Neural progenitor cell (in vitro differentiated cells): ENCODE measurements at regions not wholly inside any gene's neighbourhood (a gene's known extent, or its start where the extent isn't known, plus 50 kb on each side); places are given as distances from the start of the nearest gene placed in this dataset.

Experiments used
- EZH2 ChIP-seq: fragments of 200-600 bp; sonication (generic); IDR thresholded peaks from 2 replicates; pipeline ENCODE4 v1.6.1; 2017; ENCODE audit warnings: antibody characterized with exemption, mild to moderate bottlenecking, moderate library complexity
- EZH2phosphoT487 ChIP-seq: fragments of 200-600 bp; sonication (generic); IDR thresholded peaks from 2 replicates; pipeline ENCODE4 v1.6.1; 2017; ENCODE audit warnings: antibody characterized with exemption
- TF ChIP-seq, protein P1 (sequence below): fragments of 200-600 bp; sonication (generic); IDR thresholded peaks from 2 replicates; pipeline ENCODE4 v1.5.1; 2017; ENCODE audit warnings: antibody characterized with exemption, mild to moderate bottlenecking

DNA sequence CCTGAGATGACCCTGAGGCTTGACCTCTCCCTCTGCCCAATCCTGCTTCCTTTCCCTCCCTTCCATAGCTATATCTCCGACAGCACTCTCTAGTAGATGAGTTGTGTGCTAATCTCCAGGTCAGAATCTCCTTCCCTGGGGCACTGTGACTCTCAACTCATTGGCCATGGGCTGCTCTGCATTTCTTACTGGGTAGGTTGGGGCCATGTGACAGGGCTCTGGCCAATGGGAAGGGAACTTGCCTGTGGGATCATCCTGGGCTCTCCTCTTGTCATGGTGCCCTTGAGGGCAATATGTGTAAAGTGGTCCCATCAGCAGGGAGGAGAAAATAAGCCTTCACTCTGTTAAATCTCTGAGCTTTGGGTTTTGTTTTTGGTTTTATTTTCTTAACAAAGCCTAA, 80.1 kb upstream of the ANKRD1 start:
- TF ChIP-seq, protein P1, sequence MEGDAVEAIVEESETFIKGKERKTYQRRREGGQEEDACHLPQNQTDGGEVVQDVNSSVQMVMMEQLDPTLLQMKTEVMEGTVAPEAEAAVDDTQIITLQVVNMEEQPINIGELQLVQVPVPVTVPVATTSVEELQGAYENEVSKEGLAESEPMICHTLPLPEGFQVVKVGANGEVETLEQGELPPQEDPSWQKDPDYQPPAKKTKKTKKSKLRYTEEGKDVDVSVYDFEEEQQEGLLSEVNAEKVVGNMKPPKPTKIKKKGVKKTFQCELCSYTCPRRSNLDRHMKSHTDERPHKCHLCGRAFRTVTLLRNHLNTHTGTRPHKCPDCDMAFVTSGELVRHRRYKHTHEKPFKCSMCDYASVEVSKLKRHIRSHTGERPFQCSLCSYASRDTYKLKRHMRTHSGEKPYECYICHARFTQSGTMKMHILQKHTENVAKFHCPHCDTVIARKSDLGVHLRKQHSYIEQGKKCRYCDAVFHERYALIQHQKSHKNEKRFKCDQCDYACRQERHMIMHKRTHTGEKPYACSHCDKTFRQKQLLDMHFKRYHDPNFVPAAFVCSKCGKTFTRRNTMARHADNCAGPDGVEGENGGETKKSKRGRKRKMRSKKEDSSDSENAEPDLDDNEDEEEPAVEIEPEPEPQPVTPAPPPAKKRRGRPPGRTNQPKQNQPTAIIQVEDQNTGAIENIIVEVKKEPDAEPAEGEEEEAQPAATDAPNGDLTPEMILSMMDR = no peak
- TF ChIP-seq EZH2phosphoT487 (no peak), EZH2 (no peak)
